ENCODE measurements at regions not wholly inside any gene's neighbourhood (a gene's known extent, or its start where the extent isn't known, plus 50 kb on each side); places are given as distances from the start of the nearest gene placed in this dataset.

DNA sequence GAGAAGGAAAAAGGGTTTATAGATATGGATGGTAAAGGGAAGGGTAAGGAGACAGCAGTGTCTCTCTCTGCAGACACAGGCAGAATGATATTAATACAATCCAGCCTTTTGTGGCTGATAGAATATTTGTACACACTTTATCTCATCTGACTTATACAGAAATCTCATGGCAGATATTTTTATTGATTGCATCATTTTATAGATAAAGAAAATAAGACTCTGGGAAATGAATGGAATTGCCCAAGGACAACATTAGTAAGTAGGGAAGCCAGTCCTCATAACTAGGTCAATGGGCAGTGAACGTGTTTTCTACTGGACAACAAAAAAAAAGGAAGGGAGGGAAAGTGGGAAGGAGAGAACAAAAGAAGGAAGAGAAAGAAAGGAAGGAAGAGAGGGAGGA lies 236.4 kb upstream of the EPHA4 start:
- DNase-seq (no peak), ATAC-seq (ENCODE audit: insufficient read depth, low FRiP score) (no peak)
- TF ChIP-seq, protein P1, sequence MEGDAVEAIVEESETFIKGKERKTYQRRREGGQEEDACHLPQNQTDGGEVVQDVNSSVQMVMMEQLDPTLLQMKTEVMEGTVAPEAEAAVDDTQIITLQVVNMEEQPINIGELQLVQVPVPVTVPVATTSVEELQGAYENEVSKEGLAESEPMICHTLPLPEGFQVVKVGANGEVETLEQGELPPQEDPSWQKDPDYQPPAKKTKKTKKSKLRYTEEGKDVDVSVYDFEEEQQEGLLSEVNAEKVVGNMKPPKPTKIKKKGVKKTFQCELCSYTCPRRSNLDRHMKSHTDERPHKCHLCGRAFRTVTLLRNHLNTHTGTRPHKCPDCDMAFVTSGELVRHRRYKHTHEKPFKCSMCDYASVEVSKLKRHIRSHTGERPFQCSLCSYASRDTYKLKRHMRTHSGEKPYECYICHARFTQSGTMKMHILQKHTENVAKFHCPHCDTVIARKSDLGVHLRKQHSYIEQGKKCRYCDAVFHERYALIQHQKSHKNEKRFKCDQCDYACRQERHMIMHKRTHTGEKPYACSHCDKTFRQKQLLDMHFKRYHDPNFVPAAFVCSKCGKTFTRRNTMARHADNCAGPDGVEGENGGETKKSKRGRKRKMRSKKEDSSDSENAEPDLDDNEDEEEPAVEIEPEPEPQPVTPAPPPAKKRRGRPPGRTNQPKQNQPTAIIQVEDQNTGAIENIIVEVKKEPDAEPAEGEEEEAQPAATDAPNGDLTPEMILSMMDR (IDR thresholded peaks at IDR 0.05; ENCODE audit: control extremely low read depth, extremely low read depth), result no peak
- H3K27me3 ChIP-seq (ENCODE audit: control insufficient read depth in 3 of 3, insufficient read depth in 3 of 3, low read length in 2 of 3), result no peaks in the 10 kb centered on the region
- no peak overlapping the region for H3K27ac ChIP-seq (ENCODE audit: low read depth in 1 of 2, low read length in 1 of 2)
- no peaks in the 10 kb centered on the region for H3K36me3 ChIP-seq (ENCODE audit: control insufficient read depth in 4 of 4, insufficient read depth in 4 of 4, low read length in 4 of 4)
- no peak overlapping the region for H3K4me3 ChIP-seq
- WGBS, 2 donors, result 46 to 73% methylated on average over 1 of the region's 1 CpG
- H3K4me1 ChIP-seq (ENCODE audit: control insufficient read depth in 5 of 5, insufficient read depth in 5 of 5, low read length in 5 of 5), result peaks cover 0 to 3% (median 0%) of the 10 kb centered on the region in 5 donors
- H3K9me3 ChIP-seq (ENCODE audit: control insufficient read depth in 4 of 4, insufficient read depth in 3 of 4, low read length in 3 of 4), result peaks cover 0 to 3% (median 0%) of the 10 kb centered on the region in 4 donors
- H3K9ac ChIP-seq (ENCODE audit: insufficient read depth in 1 of 2, low read length in 2 of 2), result no peak overlapping the region

DNA sequence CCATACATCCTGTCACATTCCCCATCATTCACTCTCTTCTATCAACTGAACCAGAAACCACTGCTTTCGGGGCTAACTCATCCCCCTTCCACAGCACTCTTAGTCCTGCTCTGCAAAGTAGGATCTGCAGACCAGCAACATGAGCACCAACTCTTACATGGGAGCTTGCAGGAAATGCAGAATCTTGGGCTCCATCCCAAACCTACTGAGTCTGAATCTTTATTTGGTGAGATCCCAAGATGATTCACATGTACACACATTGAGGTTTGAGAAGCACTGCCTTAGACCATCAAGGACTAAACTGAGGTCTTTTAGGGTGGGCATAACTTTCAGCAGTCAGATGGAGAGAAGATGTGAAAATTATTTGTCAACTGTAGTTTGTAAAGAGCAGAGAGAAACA lies 235.6 kb upstream of the EPHA4 start:
- no peak for DNase-seq
- ATAC-seq (ENCODE audit: insufficient read depth, low FRiP score), result no peak
- Histone ChIP-seq H3K4me1 (ENCODE audit: control insufficient read depth in 5 of 5, insufficient read depth in 5 of 5, low read length in 5 of 5) (peaks cover 0 to 3% (median 0%) of the 10 kb centered on the region in 5 donors), H3K9me3 (ENCODE audit: control insufficient read depth in 4 of 4, insufficient read depth in 3 of 4, low read length in 3 of 4) (peaks cover 0 to 3% (median 0%) of the 10 kb centered on the region in 4 donors), H3K27ac (ENCODE audit: low read depth in 1 of 2, low read length in 1 of 2) (no peak overlapping the region), H3K4me3 (no peak overlapping the region), H3K9ac (ENCODE audit: insufficient read depth in 1 of 2, low read length in 2 of 2) (no peak overlapping the region), H3K36me3 (ENCODE audit: control insufficient read depth in 4 of 4, insufficient read depth in 4 of 4, low read length in 4 of 4) (no peaks in the 10 kb centered on the region), H3K27me3 (ENCODE audit: control insufficient read depth in 3 of 3, insufficient read depth in 3 of 3, low read length in 2 of 3) (no peaks in the 10 kb centered on the region)
- TF ChIP-seq, protein P1 (IDR thresholded peaks at IDR 0.05; ENCODE audit: control extremely low read depth, extremely low read depth), result no peak
- 89 to 92% methylated on average over 1 of the region's 1 CpG for WGBS, 2 donors

DNA sequence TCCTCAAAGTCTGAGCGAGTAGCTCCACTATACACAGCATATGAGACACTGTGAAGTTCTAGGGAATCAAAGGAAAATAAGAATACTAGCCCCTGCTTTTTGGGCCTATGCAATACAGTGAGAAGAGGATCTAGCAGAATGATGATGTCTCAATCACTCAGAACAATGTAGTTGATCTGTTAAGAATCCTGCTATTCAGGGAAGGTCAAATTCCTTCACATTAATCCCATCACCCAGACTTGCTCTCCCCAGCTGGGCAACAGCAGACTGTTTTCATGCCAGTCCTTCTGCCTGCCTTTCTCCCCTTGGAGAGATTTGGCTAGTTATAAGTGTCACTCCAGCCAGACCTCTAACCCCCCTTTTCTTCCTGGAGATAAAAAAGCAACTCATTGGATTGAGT lies 230.0 kb upstream of the EPHA4 start:
- Histone ChIP-seq H3K36me3 (ENCODE audit: control insufficient read depth in 4 of 4, insufficient read depth in 4 of 4, low read length in 4 of 4) (no peaks in the 10 kb centered on the region), H3K27ac (ENCODE audit: low read depth in 1 of 2, low read length in 1 of 2) (no peak overlapping the region), H3K27me3 (ENCODE audit: control insufficient read depth in 3 of 3, insufficient read depth in 3 of 3, low read length in 2 of 3) (no peaks in the 10 kb centered on the region), H3K9me3 (ENCODE audit: control insufficient read depth in 4 of 4, insufficient read depth in 3 of 4, low read length in 3 of 4) (peaks cover 0 to 3% (median 0%) of the 10 kb centered on the region in 4 donors), H3K4me3 (no peak overlapping the region), H3K9ac (ENCODE audit: insufficient read depth in 1 of 2, low read length in 2 of 2) (no peak overlapping the region), H3K4me1 (ENCODE audit: control insufficient read depth in 5 of 5, insufficient read depth in 5 of 5, low read length in 5 of 5) (no peaks in the 10 kb centered on the region)
- DNase-seq (peak in 1 of 3 donors; percentile 21), ATAC-seq (ENCODE audit: insufficient read depth, low FRiP score) (no peak)
- TF ChIP-seq, protein P1 (IDR thresholded peaks at IDR 0.05; ENCODE audit: control extremely low read depth, extremely low read depth), result no peak
- 63 to 82% methylated on average over 1 of the region's 1 CpG for WGBS, 2 donors

DNA sequence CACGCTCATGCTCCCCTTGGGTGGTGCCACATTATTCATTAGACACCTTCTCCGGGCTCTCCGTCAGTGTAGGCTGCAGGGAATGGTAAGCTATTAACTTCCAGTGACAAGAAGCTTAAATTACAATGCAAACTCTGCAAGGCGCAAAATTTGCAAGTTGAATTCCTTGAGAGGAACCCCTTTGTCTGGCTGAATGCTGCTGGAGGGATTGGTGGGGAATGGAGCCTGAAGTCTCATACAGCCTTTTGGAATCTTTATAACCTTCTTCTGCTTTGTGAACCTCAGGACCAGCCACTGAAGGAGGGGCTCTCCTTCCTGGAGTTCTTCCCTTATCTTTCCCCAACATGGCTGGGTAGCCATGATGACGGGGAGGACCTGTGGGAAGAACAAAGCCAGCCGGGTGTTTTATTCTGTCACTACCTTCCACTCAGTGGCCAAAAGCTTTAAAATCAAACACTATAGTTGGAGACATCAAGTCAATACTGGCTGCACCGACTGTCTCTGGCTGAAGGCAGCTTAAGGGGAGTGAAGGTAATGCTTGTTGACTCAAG lies 220.9 kb upstream of the EPHA4 start:
- DNase-seq (peak in 2 of 3 donors; percentile 45 to 49), ATAC-seq (ENCODE audit: insufficient read depth, low FRiP score) (no peak)
- Histone ChIP-seq H3K4me3 (no peak overlapping the region), H3K36me3 (ENCODE audit: control insufficient read depth in 4 of 4, insufficient read depth in 4 of 4, low read length in 4 of 4) (no peaks in the 10 kb centered on the region), H3K9ac (ENCODE audit: insufficient read depth in 1 of 2, low read length in 2 of 2) (no peak overlapping the region), H3K27ac (ENCODE audit: low read depth in 1 of 2, low read length in 1 of 2) (no peak overlapping the region), H3K9me3 (ENCODE audit: control insufficient read depth in 4 of 4, insufficient read depth in 3 of 4, low read length in 3 of 4) (peaks cover 0 to 3% (median 0%) of the 10 kb centered on the region in 4 donors), H3K27me3 (ENCODE audit: control insufficient read depth in 3 of 3, insufficient read depth in 3 of 3, low read length in 2 of 3) (no peaks in the 10 kb centered on the region), H3K4me1 (ENCODE audit: control insufficient read depth in 5 of 5, insufficient read depth in 5 of 5, low read length in 5 of 5) (peaks cover 0 to 8% (median 0%) of the 10 kb centered on the region in 5 donors)
- TF ChIP-seq, protein P1 (IDR thresholded peaks at IDR 0.05; ENCODE audit: control extremely low read depth, extremely low read depth), result no peak
- 41 to 43% methylated on average over 7 of the region's 7 CpGs for WGBS, 2 donors

Data from lung (tissue), 11 donors.